Spleen (tissue), 7 donors: ENCODE measurements at regions not wholly inside any gene's neighbourhood (a gene's known extent, or its start where the extent isn't known, plus 50 kb on each side); places are given as distances from the start of the nearest gene placed in this dataset.

ENCODE experiments used
- CTCF ChIP-seq, 11 experiments: fragments of 200-600 bp in 7 of 11; fragments of 450-650 bp in 4 of 11; sonication (generic) in 4 of 11; IDR thresholded peaks in 8 of 11; conservative IDR thresholded peaks in 3 of 11; 1 replicate in 7 of 11; 2 replicates in 4 of 11; pipeline versions ENCODE4 v1.4.0 to v1.8.0; 2016 to 2021; ENCODE audit warnings: antibody characterized with exemption in 11 of 11, inconsistent platforms in 4 of 11, mild to moderate bottlenecking in 1 of 11
- POLR2A ChIP-seq, 3 donors: fragments of 450-650 bp; IDR thresholded peaks; one replicate each; pipeline ENCODE4 v1.5.1; 2017; ENCODE audit warnings: antibody characterized with exemption in 3 of 3, mild to moderate bottlenecking in 1 of 3
- POLR2AphosphoS5 ChIP-seq, 3 donors: sonication (generic); formaldehyde crosslinking; IDR thresholded peaks; one replicate each; pipeline ENCODE4 v1.5.1; 2017; ENCODE audit warnings: antibody characterized with exemption in 3 of 3
- donor health status: DM: no; HTN: no; CAD: no; lungs with moderate emphysema.
- donor health status: DM: no; HTN: no; CAD: no.
- donor health status: DM: no; HTN: no; CAD: no.

DNA sequence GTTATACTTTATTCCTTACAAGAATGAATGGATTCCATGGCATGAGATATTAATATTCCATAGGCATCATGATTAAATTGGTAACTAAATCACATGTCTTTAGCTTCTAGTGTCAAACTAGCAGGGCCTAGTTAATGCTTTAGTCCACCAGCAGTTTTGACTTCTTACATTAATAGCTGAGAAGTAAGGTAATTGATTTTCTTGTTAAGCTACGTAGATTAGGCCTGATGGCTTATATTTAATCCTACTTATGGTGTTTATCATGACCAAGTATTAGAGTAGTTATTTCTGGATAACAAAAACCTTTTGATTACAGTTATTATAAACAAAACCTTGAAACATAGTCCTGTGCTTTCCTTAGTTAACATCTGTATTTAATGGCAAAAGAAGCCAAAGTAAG is 184.5 kb downstream of the TANC2 start:
- TF ChIP-seq CTCF (IDR thresholded peaks at IDR 0.05 in 8 of 11, conservative IDR thresholded peaks at IDR 0.05 in 3 of 11) = no peak
- TF ChIP-seq POLR2AphosphoS5 (IDR thresholded peaks at IDR 0.05) = no peak
- TF ChIP-seq POLR2A (IDR thresholded peaks at IDR 0.05) = no peak
